Liver (tissue), 8 donors: ENCODE measurements at regions not wholly inside any gene's neighbourhood (a gene's known extent, or its start where the extent isn't known, plus 50 kb on each side); places are given as distances from the start of the nearest gene placed in this dataset.

Experiments
- DNase-seq: peaks from one replicate; pipeline ENCODE4 v3.0.0-alpha.2; 2017; ENCODE audit warnings: low spot score
- H3K27ac ChIP-seq, 2 donors: one replicate each; pipeline ENCODE4 v1.7.0; 2013; ENCODE audit warnings: inconsistent platforms in 2 of 2, low read length in 2 of 2, control low read depth in 1 of 2, low read depth in 1 of 2, mild to moderate bottlenecking in 1 of 2
- H3K27me3 ChIP-seq, 4 donors: one replicate each; pipeline versions ENCODE4 v1.6.1 to v1.7.0; 2013; ENCODE audit warnings: low read length in 3 of 4, inconsistent platforms in 1 of 4, mild to moderate bottlenecking in 1 of 4, moderate library complexity in 1 of 4; ENCODE audit not compliant: control insufficient read depth in 4 of 4, insufficient read depth in 4 of 4
- H3K36me3 ChIP-seq, 4 donors: one replicate each; pipeline versions ENCODE4 v1.6.1 to v1.7.0; 2013; ENCODE audit warnings: low read length in 3 of 4, mild to moderate bottlenecking in 3 of 4, low read depth in 1 of 4, moderate library complexity in 1 of 4; ENCODE audit not compliant: control insufficient read depth in 4 of 4, insufficient read depth in 3 of 4
- H3K4me1 ChIP-seq, 4 donors: one replicate each; pipeline versions ENCODE4 v1.6.1 to v1.7.0; 2013; ENCODE audit warnings: low read length in 3 of 4, mild to moderate bottlenecking in 3 of 4, moderate library complexity in 1 of 4; ENCODE audit not compliant: control insufficient read depth in 4 of 4, insufficient read depth in 4 of 4
- H3K4me3 ChIP-seq, 3 donors: one replicate each; pipeline versions ENCODE4 v1.6.1 to v1.7.0; 2013; ENCODE audit warnings: low read length in 3 of 3, control low read depth in 1 of 3, low read depth in 1 of 3, mild to moderate bottlenecking in 1 of 3
- H3K9ac ChIP-seq, 2 donors: one replicate each; pipeline ENCODE4 v1.7.0; 2013; ENCODE audit warnings: low read length in 2 of 2, mild to moderate bottlenecking in 2 of 2, moderate library complexity in 2 of 2, control low read depth in 1 of 2, low read depth in 1 of 2
- H3K9me3 ChIP-seq, 4 donors: one replicate each; pipeline versions ENCODE4 v1.6.1 to v1.7.0; 2013; ENCODE audit warnings: low read length in 3 of 4; ENCODE audit not compliant: control insufficient read depth in 4 of 4
- EGR1 ChIP-seq, 2 donors: IDR thresholded peaks; 2 replicates each; pipeline ENCODE4 v1.6.1; 2016 to 2018; ENCODE audit warnings: antibody characterized with exemption in 2 of 2, low read depth in 2 of 2
- FOXA1 ChIP-seq: IDR thresholded peaks from 2 replicates; pipeline ENCODE4 v1.6.1; 2016; ENCODE audit warnings: antibody characterized with exemption
- FOXA2 ChIP-seq: IDR thresholded peaks from 2 replicates; pipeline ENCODE4 v1.6.1; 2016; ENCODE audit warnings: antibody characterized with exemption
- HNF4A ChIP-seq, 2 donors: conservative IDR thresholded peaks; 2 replicates each; pipeline ENCODE4 v1.6.1; 2016; ENCODE audit warnings: antibody characterized with exemption in 2 of 2, mild to moderate bottlenecking in 2 of 2
- HNF4G ChIP-seq: IDR thresholded peaks from 2 replicates; pipeline ENCODE4 v1.6.1; 2016; ENCODE audit warnings: antibody characterized with exemption
- JUND ChIP-seq, 2 donors: IDR thresholded peaks; 2 replicates each; pipeline ENCODE4 v1.6.1; 2016; ENCODE audit warnings: antibody characterized with exemption in 2 of 2
- NR2F2 ChIP-seq: IDR thresholded peaks from 2 replicates; pipeline ENCODE4 v1.6.1; 2016; ENCODE audit warnings: antibody characterized with exemption
- RAD21 ChIP-seq, 2 donors: IDR thresholded peaks; 2 replicates each; pipeline ENCODE4 v1.6.1; 2016; ENCODE audit warnings: antibody characterized with exemption in 2 of 2, mild to moderate bottlenecking in 2 of 2
- REST ChIP-seq: IDR thresholded peaks from 2 replicates; pipeline ENCODE4 v1.6.1; 2016; ENCODE audit warnings: antibody characterized with exemption, mild to moderate bottlenecking
- RXRA ChIP-seq, 2 donors: IDR thresholded peaks; 2 replicates each; pipeline ENCODE4 v1.6.1; 2017 to 2018; ENCODE audit warnings: antibody characterized with exemption in 2 of 2, mild to moderate bottlenecking in 1 of 2
- SP1 ChIP-seq: IDR thresholded peaks from 2 replicates; pipeline ENCODE4 v1.6.1; 2018; ENCODE audit warnings: antibody characterized with exemption, mild to moderate bottlenecking
- TAF1 ChIP-seq: conservative IDR thresholded peaks from 2 replicates; pipeline ENCODE4 v1.6.1; 2016; ENCODE audit warnings: antibody characterized with exemption, mild to moderate bottlenecking
- YY1 ChIP-seq: IDR thresholded peaks from 2 replicates; pipeline ENCODE4 v1.6.1; 2016; ENCODE audit warnings: antibody characterized with exemption, mild to moderate bottlenecking
- WGBS: extraction: QIAGEN DNeasy Blood & Tissue Kit; methylation state at CpG from one replicate; pipeline ENCODE4 v1.1.7; 2013; 5-methylcytosine and 5-hydroxymethylcytosine counted together
- TF ChIP-seq, protein P1 (sequence below): IDR thresholded peaks from 2 replicates; pipeline ENCODE4 v1.6.1; 2016; ENCODE audit warnings: antibody characterized with exemption
- TF ChIP-seq, protein P2 (sequence below): fragments of 150-350 bp; IDR thresholded peaks from 2 replicates; pipeline ENCODE4 v1.5.1; 2017; ENCODE audit warnings: improper control_type of control experiment, low read depth, low read length; ENCODE audit not compliant: missing input control
- TF ChIP-seq, protein P3 (sequence below): IDR thresholded peaks from 2 replicates; pipeline ENCODE4 v1.6.1; 2016; ENCODE audit warnings: antibody characterized with exemption
- TF ChIP-seq, protein P4 (sequence below): IDR thresholded peaks from 2 replicates; pipeline ENCODE4 v1.6.1; 2016; ENCODE audit warnings: antibody characterized with exemption
- donor health status: healthy.
- donor health status: healthy.
- donor health status: healthy.
- donor health status: healthy.
- donor health status: healthy.

GRCh38 chr3:164190566-164190965 is 887.7 kb downstream of the SI start (continued):
- TF ChIP-seq, protein P1, sequence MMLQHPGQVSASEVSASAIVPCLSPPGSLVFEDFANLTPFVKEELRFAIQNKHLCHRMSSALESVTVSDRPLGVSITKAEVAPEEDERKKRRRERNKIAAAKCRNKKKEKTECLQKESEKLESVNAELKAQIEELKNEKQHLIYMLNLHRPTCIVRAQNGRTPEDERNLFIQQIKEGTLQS: no peak
- TF ChIP-seq JUND (IDR thresholded peaks at IDR 0.05) (no peak), EGR1 (IDR thresholded peaks at IDR 0.05; ENCODE audit: low read depth in 2 of 2) (no peak), SP1 (no peak), HNF4G (no peak), YY1 (no peak), TAF1 (no peak)

DNA sequence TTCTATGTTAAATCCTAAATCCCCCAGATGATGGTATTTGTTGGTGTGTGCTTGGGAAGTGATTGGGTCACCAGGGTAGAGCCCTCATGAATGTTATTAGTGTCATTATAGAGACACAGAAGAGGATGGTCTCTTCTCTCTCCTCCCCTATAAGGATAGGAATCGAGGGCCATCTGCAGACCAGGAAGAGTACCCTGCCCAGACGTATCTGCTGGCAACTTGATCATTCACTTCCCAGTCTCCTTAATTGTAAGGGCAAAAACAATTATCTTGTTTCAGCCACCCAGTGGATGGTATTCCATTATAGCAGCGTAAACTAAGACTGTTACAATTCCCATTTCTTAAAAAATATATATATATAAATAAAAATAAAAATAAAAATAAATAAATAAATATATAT is 892.2 kb downstream of the SI start:
- Histone ChIP-seq H3K4me1 (no peaks in the 10 kb centered on the region), H3K9ac (no peak overlapping the region), H3K36me3 (no peaks in the 10 kb centered on the region), H3K9me3 (peaks cover 0 to 2% (median 0%) of the 10 kb centered on the region in 4 donors), H3K27me3 (no peaks in the 10 kb centered on the region), H3K27ac (no peak overlapping the region), H3K4me3 (no peak overlapping the region)
- no peak for TF ChIP-seq RXRA (IDR thresholded peaks at IDR 0.05)
- no peak for TF ChIP-seq JUND (IDR thresholded peaks at IDR 0.05)
- TF ChIP-seq, protein P2, sequence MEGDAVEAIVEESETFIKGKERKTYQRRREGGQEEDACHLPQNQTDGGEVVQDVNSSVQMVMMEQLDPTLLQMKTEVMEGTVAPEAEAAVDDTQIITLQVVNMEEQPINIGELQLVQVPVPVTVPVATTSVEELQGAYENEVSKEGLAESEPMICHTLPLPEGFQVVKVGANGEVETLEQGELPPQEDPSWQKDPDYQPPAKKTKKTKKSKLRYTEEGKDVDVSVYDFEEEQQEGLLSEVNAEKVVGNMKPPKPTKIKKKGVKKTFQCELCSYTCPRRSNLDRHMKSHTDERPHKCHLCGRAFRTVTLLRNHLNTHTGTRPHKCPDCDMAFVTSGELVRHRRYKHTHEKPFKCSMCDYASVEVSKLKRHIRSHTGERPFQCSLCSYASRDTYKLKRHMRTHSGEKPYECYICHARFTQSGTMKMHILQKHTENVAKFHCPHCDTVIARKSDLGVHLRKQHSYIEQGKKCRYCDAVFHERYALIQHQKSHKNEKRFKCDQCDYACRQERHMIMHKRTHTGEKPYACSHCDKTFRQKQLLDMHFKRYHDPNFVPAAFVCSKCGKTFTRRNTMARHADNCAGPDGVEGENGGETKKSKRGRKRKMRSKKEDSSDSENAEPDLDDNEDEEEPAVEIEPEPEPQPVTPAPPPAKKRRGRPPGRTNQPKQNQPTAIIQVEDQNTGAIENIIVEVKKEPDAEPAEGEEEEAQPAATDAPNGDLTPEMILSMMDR: no peak
- TF ChIP-seq, protein P1: no peak
- TF ChIP-seq SP1: no peak
- no peak for TF ChIP-seq FOXA1
- no peak for TF ChIP-seq NR2F2
- TF ChIP-seq FOXA2: no peak
- TF ChIP-seq, protein P3, sequence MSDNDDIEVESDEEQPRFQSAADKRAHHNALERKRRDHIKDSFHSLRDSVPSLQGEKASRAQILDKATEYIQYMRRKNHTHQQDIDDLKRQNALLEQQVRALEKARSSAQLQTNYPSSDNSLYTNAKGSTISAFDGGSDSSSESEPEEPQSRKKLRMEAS: no peak
- TF ChIP-seq, protein P4, sequence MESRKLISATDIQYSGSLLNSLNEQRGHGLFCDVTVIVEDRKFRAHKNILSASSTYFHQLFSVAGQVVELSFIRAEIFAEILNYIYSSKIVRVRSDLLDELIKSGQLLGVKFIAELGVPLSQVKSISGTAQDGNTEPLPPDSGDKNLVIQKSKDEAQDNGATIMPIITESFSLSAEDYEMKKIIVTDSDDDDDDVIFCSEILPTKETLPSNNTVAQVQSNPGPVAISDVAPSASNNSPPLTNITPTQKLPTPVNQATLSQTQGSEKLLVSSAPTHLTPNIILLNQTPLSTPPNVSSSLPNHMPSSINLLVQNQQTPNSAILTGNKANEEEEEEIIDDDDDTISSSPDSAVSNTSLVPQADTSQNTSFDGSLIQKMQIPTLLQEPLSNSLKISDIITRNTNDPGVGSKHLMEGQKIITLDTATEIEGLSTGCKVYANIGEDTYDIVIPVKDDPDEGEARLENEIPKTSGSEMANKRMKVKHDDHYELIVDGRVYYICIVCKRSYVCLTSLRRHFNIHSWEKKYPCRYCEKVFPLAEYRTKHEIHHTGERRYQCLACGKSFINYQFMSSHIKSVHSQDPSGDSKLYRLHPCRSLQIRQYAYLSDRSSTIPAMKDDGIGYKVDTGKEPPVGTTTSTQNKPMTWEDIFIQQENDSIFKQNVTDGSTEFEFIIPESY: no peak
- no peak for TF ChIP-seq TAF1
- TF ChIP-seq HNF4G: no peak
- TF ChIP-seq RAD21 (IDR thresholded peaks at IDR 0.05): no peak
- no peak for TF ChIP-seq REST
- TF ChIP-seq HNF4A (conservative IDR thresholded peaks at IDR 0.05): no peak
- 64% methylated on average over 3 of the region's 3 CpGs for WGBS
- no peak for DNase-seq
